Astrocyte (in vitro differentiated cells and primary cell): ENCODE measurements at regions not wholly inside any gene's neighbourhood (a gene's known extent, or its start where the extent isn't known, plus 50 kb on each side); places are given as distances from the start of the nearest gene placed in this dataset.

Source experiments
- DNase-seq: peaks from one replicate; pipeline ENCODE4 v3.0.0-alpha.2; 2010; ENCODE audit warnings: low read depth
- FAIRE-seq: peaks from 2 replicates; lab custom pipeline; 2011; peaks lifted over from hg19 to GRCh38; lab: Jason Lieb, UNC
- H2AFZ ChIP-seq: 2 replicates; pipeline ENCODE4 v1.6.0; 2012; ENCODE audit warnings: low read depth, low read length, inconsistent platforms
- H3K27ac ChIP-seq: 2 replicates; pipeline ENCODE4 v1.5.1; 2011; ENCODE audit warnings: low read depth, low read length, inconsistent platforms
- H3K27me3 ChIP-seq: 2 replicates; pipeline ENCODE4 v1.6.0; 2011; ENCODE audit warnings: low read length, inconsistent platforms; ENCODE audit not compliant: insufficient read depth
- H3K36me3 ChIP-seq: 2 replicates; pipeline ENCODE4 v1.5.1; 2011; ENCODE audit warnings: low read length, inconsistent platforms; ENCODE audit not compliant: insufficient read depth
- H3K4me1 ChIP-seq: 2 replicates; pipeline ENCODE4 v1.5.1; 2011; ENCODE audit warnings: low read length, inconsistent platforms; ENCODE audit not compliant: insufficient read depth
- H3K4me2 ChIP-seq: 2 replicates; pipeline ENCODE4 v1.6.0; 2012; ENCODE audit warnings: low read length, inconsistent platforms
- H3K4me3 ChIP-seq: 2 replicates; pipeline ENCODE4 v1.5.1; 2011; ENCODE audit warnings: low read depth, mild to moderate bottlenecking, low read length, inconsistent platforms; ENCODE audit not compliant: insufficient read depth
- H3K79me2 ChIP-seq: 2 replicates; pipeline ENCODE4 v1.6.0; 2012; ENCODE audit warnings: mild to moderate bottlenecking, low read length, inconsistent platforms; ENCODE audit not compliant: insufficient read depth
- H3K9ac ChIP-seq: 2 replicates; pipeline ENCODE4 v1.6.0; 2012; ENCODE audit warnings: mild to moderate bottlenecking, low read length, inconsistent platforms
- H3K9me3 ChIP-seq: 2 replicates; pipeline ENCODE4 v1.5.1; 2012; ENCODE audit warnings: low read depth, mild to moderate bottlenecking, low read length, inconsistent platforms; ENCODE audit not compliant: insufficient read depth
- H4K20me1 ChIP-seq: 2 replicates; pipeline ENCODE4 v1.6.0; 2012; ENCODE audit warnings: low read length, inconsistent platforms; ENCODE audit not compliant: insufficient read depth
- H3K27ac Mint-ChIP-seq: one replicate; pipeline ENCODE4 v1.8.0; 2021; ENCODE audit warnings: mild to moderate bottlenecking, mixed read lengths; ENCODE audit not compliant: unreplicated experiment
- H3K27me3 Mint-ChIP-seq: one replicate; pipeline ENCODE4 v1.8.0; 2021; ENCODE audit warnings: low read depth, mixed read lengths; ENCODE audit not compliant: unreplicated experiment
- H3K36me3 Mint-ChIP-seq: one replicate; pipeline ENCODE4 v1.8.0; 2021; ENCODE audit warnings: low read depth, mixed read lengths; ENCODE audit not compliant: unreplicated experiment
- H3K4me1 Mint-ChIP-seq: one replicate; pipeline ENCODE4 v1.8.0; 2021; ENCODE audit warnings: low read depth, mixed read lengths; ENCODE audit not compliant: unreplicated experiment
- H3K4me3 Mint-ChIP-seq: one replicate; pipeline ENCODE4 v1.8.0; 2021; ENCODE audit warnings: mild to moderate bottlenecking, moderate library complexity, mixed read lengths; ENCODE audit not compliant: unreplicated experiment
- H3K9me3 Mint-ChIP-seq: one replicate; pipeline ENCODE4 v1.8.0; 2021; ENCODE audit warnings: mild to moderate bottlenecking, mixed read lengths; ENCODE audit not compliant: unreplicated experiment
- CTCF ChIP-seq: IDR thresholded peaks from 2 replicates; pipeline ENCODE4 v1.5.1; 2011; ENCODE audit warnings: low read depth, mild to moderate bottlenecking, inconsistent platforms, low read length, moderate library complexity; ENCODE audit not compliant: insufficient read depth
- EZH2 ChIP-seq: IDR thresholded peaks from 2 replicates; pipeline ENCODE4 v1.6.1; 2012; ENCODE audit warnings: mild to moderate bottlenecking, low read length, inconsistent platforms; ENCODE audit not compliant: insufficient read depth

- H3K36me3 Mint-ChIP-seq, result no peaks in the 10 kb centered on the region
- no peaks in the 10 kb centered on the region for H3K9me3 Mint-ChIP-seq
- Histone ChIP-seq H4K20me1 (no peaks in the 10 kb centered on the region), H3K36me3 (no peaks in the 10 kb centered on the region), H3K4me1 (no peaks in the 10 kb centered on the region), H3K79me2 (no peaks in the 10 kb centered on the region), H3K27ac (no peak overlapping the region), H3K27me3 (no peaks in the 10 kb centered on the region), H3K9ac (no peak overlapping the region), H3K4me3 (no peak overlapping the region), H3K9me3 (no peaks in the 10 kb centered on the region), H3K4me2 (no peak overlapping the region), H2AFZ (no peak overlapping the region)
- no peaks in the 10 kb centered on the region for H3K27me3 Mint-ChIP-seq
- TF ChIP-seq EZH2, result no peak
- no peak for TF ChIP-seq CTCF
- no peak for DNase-seq
- FAIRE-seq, result no peak
- no peak overlapping the region for H3K27ac Mint-ChIP-seq
- peaks cover 6% of the 10 kb centered on the region for H3K4me1 Mint-ChIP-seq
- no peak overlapping the region for H3K4me3 Mint-ChIP-seq
These were observed 501.7 kb downstream of the CDY2B start for GRCh38 chrY:17378326-17378725.

GRCh38 chrY:17368413-17368812 lies 511.6 kb downstream of the CDY2B start:
- no peak overlapping the region for H3K27ac Mint-ChIP-seq
- no peaks in the 10 kb centered on the region for H3K27me3 Mint-ChIP-seq
- no peak for TF ChIP-seq EZH2
- TF ChIP-seq CTCF, result no peak
- Histone ChIP-seq H4K20me1 (no peaks in the 10 kb centered on the region), H3K79me2 (no peaks in the 10 kb centered on the region), H3K4me1 (no peaks in the 10 kb centered on the region), H3K4me3 (no peak overlapping the region), H3K27ac (no peak overlapping the region), H2AFZ (no peak overlapping the region), H3K9ac (no peak overlapping the region), H3K4me2 (no peak overlapping the region), H3K36me3 (no peaks in the 10 kb centered on the region), H3K9me3 (no peaks in the 10 kb centered on the region), H3K27me3 (no peaks in the 10 kb centered on the region)
- FAIRE-seq (no peak), DNase-seq (no peak)
- H3K4me1 Mint-ChIP-seq, result peaks cover 2% of the 10 kb centered on the region
- no peaks in the 10 kb centered on the region for H3K36me3 Mint-ChIP-seq
- no peak overlapping the region for H3K4me3 Mint-ChIP-seq
- no peaks in the 10 kb centered on the region for H3K9me3 Mint-ChIP-seq

GRCh38 chrY:17366400-17366799 lies 513.6 kb downstream of the CDY2B start:
- no peak overlapping the region for H3K4me3 ChIP-seq
- no peak overlapping the region for H3K9ac ChIP-seq
- no peaks in the 10 kb centered on the region for H3K27me3 ChIP-seq
- H3K9me3 ChIP-seq, result no peaks in the 10 kb centered on the region
- Mint-ChIP-seq H3K27me3 (no peaks in the 10 kb centered on the region), H3K27ac (no peak overlapping the region), H3K36me3 (no peaks in the 10 kb centered on the region), H3K4me1 (peaks cover 2% of the 10 kb centered on the region), H3K4me3 (no peak overlapping the region), H3K9me3 (peaks cover 3% of the 10 kb centered on the region)
- DNase-seq, result no peak
- no peak for TF ChIP-seq EZH2
- TF ChIP-seq CTCF, result no peak
- no peak overlapping the region for H2AFZ ChIP-seq
- H4K20me1 ChIP-seq, result no peaks in the 10 kb centered on the region
- H3K4me2 ChIP-seq, result no peak overlapping the region
- no peak for FAIRE-seq
- no peaks in the 10 kb centered on the region for H3K36me3 ChIP-seq
- no peaks in the 10 kb centered on the region for H3K79me2 ChIP-seq
- H3K4me1 ChIP-seq, result no peaks in the 10 kb centered on the region
- H3K27ac ChIP-seq, result no peak overlapping the region
